ENCODE measurements at regions not wholly inside any gene's neighbourhood (a gene's known extent, or its start where the extent isn't known, plus 50 kb on each side); places are given as distances from the start of the nearest gene placed in this dataset.

DNA sequence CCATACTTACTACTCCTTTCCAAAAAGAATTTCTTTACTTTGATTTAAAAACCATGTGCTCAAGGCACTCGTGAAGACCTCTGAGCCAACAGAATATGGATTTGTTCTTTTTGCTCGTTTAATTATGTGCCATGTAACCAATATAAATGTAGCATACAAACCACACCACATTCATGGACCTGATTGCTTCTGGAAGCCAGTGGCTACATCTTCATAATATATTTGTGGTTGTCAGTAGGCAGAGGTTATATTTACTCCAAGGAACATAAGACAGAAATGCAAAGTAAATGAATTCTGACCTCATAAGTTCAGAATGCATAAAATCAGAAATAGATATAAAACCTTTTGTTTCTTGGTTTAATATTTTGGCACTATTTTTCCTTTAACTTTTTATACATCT lies 373.0 kb downstream of the HDGFL1 start:
- DNase-seq (ENCODE audit: low spot score), result no peak

DNA sequence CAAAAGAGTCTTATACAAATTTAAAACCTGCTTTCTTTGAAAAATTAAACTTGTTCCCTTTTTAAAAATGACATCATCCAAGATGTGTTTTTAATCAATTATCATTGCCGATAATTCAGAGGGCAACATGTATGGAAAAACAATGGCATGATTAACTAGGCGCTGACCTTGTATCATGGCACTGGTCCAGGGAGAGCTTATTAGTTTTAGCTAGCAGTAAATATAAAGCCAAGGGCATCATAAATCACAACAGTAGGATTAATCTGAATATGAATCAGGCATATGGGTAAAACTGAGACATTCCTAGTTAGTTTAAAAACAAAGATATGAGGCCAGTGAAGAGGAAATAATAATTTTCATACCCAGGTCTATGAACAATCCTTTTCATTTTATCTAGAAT lies 374.0 kb downstream of the HDGFL1 start:
- no peak for DNase-seq (ENCODE audit: low spot score)

DNA sequence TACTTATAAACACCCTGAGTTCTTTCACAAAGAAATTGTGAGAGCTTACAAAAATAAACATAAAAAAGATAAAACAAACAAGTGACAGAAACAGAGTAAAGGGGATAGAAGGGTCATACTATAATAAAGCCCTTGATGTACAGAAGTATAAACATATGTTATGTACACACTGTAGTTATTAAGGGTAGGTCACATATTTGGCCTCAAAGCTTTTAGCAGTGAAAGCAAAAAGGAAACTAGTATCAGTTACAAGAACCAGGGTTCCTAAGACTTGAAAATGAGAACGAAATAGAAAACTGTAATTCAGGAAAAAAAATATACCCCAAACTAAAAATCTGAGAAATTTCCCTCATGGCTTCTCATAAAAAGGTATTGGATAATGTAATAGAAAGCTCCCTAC lies 380.6 kb downstream of the HDGFL1 start:
- DNase-seq (ENCODE audit: low spot score), result no peak

DNA sequence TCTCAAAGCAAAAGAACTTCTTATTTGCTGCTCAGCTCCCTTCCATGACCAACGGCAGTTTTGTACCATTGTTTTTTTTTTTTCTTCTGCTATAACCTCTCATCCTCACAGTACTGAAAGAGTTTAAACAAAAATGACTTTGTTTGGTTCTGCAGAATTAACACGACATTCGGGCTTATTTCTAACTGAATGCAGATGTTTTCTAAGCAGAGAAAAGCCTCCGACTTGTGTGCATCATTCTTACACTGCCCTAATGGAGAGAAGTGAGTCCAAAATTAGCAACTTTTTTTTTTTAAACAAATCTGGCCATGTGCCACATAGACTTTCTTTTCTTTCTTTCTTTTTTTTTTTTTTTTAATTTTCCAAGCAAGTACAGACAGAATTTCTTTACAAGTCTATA lies 382.7 kb downstream of the HDGFL1 start:
- DNase-seq (ENCODE audit: low spot score), result no peak

DNA sequence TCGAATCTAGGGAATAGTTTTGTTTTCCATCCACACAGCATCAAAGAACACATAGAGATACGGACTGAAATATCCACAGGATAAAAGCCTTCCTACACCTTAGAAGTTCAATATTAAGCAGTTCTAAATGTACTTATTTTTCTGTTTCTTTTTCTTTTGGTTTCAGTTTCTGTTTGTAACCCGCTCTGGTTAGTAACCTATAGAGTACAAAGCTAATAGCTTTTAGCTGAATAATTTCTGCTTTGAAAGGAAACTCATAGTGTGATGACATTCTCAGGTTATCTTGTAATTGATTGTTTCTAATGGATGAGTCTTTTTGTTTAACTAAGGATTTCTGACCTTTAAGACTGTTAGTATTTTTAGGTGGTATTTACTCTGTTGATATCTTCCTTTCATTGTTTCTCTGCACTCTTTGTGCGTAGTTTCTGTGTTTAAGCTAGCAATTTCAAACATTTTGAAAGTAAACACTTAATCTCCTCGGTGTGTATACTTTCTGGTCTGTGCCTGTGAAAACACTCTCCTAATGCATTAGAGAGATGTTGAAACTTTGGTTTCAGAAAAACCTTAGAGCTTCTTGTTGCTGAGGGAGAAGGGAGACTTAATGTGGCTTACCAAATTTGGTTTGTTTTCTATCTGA lies 385.5 kb downstream of the HDGFL1 start:
- peak; percentile 18 for DNase-seq (ENCODE audit: low spot score)

DNA sequence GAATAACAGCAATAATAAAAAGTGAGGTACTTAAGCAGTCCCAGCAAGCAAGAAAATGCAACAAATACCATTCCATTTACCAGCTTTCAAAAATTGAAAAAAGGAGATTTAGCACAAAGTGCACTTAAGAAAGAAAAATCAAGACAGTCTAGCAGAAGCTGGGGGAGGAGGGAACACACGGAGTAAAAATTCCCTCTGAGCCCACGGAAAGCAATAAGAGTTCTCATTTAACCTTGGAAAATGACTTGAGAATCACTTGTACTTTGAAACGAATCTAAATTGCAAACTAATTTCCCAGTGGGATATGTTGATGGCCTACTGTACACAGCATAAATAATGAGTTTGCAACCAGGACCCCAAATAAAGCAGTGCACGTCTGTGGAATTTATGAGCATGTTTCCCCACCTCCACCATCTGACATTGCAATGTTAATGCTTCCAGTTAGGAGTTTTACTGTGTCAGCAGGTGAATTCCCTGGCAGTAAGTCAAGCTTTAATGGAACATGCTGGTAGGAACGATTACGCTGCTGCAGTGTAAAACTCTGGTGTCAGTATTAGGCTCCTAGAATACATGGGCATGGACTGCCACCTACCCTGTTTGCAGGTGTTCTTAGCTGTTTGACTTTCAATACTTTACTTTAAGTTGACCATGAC lies 386.8 kb downstream of the HDGFL1 start:
- DNase-seq (ENCODE audit: low spot score), result no peak

DNA sequence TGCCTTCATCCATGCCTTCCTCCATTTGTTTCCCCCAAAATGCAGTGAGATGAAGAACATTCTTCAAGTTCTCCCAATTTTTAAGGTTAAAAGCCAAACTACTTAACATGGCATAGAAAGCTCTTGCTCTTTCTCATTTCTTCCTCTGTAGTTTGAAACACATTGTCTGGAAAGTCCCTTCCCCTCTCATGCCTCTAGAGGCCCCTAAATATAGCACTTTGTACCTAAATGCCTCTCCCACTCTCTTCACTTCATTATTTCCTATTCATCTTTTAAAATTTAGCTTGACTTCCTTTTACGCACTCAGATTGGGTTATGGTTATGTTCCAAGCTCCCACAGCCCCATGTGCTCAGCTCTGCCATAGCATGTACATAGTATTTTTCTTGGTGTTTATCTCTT lies 389.3 kb downstream of the HDGFL1 start:
- DNase-seq (ENCODE audit: low spot score), result no peak

DNA sequence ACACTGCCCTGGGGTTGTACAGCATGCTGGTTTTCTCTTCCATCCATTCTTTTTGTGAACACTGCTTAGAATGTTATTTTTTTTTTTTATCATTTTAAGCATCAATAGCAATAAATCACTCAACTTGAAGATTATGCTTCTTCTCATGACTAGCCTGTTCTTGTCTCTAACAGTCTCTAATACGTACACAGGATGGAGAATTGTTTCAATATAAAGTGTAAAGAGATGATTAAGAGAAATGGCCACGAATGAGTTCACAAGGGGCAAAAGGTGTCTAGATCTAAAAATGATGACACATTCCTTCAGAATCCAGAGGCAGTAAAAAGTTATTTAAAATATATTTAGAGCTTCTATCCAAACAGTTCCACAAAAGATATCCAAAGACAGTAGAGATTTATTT lies 390.2 kb downstream of the HDGFL1 start:
- DNase-seq (ENCODE audit: low spot score), result no peak

DNA sequence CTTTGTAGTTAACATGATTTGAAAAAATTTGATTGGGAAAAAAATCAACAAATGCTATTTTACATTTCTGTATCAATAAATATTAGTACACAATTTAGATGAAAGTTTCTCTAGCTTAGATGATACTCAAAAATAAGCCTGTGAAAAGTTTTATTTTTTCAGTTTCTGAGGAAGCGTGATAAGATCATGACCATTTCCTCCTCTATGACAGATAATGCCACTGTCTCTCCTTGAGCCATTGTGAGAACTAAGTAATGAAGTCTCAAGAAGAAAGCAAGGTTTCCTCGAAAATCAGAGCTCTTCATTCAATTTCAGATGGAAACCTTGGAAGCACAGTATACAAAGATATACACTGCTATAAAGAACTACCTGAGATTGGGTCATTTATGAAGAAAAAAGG lies 395.0 kb downstream of the HDGFL1 start:
- no peak for DNase-seq (ENCODE audit: low spot score)

DNA sequence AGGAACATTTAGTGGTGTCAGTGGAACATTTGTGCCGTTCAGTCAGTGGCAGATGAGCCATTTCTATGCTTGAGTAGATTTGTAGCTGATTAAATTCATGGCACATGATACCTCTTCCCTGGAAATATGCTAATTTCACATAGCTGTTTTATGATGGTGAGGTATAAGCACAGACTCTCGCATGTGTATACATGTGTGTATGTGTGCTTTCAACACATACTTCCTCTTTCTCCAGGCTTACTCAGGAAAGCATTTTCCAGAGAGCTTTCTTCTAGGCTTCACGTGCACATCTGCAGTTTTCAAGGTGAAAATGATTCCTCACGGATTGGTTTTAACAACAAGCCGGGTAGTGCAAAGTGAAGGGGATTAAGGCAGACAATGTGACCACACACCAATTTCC lies 396.5 kb downstream of the HDGFL1 start:
- DNase-seq (ENCODE audit: low spot score), result no peak

DNA sequence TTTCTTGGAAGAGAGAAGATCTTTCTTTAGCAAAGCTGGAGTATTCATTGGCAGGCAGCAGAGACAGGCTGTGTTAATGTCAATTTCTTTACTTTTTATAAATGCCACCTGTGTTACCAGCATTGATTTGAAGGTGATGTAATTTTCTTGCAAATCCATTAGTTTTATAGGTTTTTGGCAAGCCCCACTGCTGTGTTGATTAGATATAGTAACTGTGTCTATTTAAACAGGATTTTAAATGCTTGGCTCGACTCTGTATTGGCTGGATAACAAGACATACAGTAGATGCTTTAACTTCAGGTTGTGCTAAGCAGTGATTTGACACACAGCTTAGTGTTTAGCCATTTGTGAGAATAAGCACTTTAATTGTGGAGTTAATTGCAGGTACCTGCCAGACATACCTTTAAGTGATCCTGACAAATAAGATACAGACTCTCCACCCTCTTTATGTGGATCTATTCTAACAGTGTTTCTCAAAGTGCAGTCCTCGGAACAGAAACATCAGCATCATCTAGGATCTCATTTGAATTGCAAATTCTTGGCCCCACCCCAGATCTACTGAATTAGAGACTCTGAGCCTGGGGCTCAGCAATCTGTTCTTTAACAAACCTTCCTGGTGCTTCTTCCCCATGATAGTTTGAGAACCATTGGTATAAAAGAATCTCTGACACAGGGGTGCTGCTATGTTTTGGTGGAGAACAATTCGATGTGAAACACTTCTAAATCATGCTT lies 397.5 kb downstream of the HDGFL1 start:
- no peak for DNase-seq (ENCODE audit: low spot score)

DNA sequence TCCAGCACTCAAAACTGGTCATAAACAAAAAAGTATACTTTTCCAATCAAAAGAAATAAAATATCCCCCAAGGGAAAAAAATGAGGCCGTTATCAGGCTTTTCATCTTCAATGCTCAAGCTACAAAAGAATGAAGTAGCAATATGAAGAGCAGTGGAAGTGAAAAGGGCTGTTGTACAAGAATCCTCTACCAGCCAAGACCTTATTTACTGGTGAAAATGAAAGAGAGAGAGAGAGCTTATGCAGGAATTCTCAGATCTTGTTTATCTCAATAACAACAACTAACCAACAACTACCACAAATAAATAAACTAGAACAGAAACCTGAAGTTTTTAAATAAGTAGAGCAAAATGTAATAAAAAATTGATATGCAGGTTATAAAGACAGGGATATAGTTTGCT lies 400.6 kb downstream of the HDGFL1 start:
- no peak for DNase-seq (ENCODE audit: low spot score)

DNA sequence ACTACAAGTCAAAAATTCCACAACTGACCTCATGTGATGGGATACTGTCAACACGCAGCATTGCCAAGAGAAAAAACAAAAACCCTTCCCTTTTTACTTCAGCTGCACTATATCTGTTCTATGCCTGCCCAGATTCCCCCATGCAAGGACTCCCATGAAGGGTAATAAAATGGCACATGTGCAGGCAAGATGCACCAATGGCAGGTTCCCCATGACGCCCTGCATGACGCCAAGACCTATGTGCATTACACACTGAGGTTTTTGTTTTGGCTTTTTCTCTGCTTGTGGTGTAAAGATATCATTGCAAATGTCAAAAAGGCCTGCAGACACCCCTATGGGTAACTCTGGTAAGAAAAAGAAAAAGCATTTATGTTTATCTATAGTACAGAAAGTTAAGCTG lies 403.4 kb downstream of the HDGFL1 start:
- no peak for DNase-seq (ENCODE audit: low spot score)

DNA sequence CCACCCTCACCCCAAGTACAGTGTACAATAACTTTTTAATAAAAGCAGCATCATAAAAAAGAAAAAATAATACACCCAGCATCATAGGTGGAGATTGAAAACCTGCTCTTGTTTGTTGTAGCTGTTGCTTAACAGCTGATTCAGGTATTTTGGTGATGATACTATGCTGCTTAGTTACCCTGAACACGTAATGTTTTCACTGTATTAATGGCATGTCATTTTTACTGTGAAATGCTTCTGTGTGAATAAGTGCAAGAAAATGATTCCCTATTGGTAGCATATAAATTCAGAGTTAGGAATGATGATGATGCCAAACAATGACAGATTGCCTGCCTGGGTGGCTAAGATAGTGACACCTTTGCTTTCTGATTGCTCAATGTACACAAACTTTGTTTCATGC lies 405.7 kb downstream of the HDGFL1 start:
- no peak for DNase-seq (ENCODE audit: low spot score)

DNA sequence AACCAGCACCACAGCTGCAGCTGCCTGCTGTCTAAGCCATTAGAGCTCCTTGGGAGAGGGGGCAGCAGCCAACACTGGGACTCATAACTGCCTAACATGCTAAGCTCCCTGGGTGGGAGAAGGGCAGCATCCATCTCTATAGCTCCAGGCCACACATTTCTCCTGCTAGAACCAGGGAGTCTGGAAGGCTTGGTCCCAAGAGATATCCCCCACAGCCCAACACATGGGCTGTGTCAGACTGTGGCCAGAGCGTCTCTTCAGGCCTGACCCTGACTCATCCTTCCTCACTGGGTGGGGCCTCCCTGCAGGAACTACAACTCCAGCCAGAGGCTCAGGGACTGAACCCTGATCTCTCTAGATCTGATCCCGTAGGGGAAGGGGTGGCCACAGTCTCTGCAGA lies 411.1 kb downstream of the HDGFL1 start:
- DNase-seq (ENCODE audit: low spot score), result no peak

DNA sequence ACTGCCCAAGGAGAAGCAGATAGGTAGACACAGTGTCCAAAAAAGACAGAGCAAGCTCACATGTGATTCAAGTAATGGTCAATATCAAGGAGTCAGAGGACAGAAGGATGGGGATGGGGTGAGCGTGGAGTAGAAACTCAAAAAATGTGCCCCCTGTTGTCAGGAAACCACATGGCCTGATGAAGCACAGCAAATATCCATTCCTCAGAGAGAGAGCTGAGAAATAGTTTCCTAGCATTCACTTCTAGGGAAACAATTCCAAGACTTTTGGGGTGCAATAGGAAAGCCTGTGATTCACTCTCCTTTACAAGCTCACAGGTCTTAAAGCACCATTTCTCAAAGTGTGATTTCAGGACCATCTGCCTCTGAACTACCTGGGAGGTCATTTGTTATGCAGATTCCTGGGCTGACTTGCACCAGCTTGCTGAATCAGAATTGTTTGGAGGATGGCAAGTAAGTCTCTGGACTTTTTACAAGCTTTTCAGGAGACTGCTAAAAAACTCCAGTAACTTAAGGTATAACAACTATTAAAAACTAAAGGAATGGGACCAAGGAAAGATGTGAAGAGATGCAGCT lies 432.8 kb downstream of the HDGFL1 start:
- no peak for DNase-seq (ENCODE audit: low spot score)

DNA sequence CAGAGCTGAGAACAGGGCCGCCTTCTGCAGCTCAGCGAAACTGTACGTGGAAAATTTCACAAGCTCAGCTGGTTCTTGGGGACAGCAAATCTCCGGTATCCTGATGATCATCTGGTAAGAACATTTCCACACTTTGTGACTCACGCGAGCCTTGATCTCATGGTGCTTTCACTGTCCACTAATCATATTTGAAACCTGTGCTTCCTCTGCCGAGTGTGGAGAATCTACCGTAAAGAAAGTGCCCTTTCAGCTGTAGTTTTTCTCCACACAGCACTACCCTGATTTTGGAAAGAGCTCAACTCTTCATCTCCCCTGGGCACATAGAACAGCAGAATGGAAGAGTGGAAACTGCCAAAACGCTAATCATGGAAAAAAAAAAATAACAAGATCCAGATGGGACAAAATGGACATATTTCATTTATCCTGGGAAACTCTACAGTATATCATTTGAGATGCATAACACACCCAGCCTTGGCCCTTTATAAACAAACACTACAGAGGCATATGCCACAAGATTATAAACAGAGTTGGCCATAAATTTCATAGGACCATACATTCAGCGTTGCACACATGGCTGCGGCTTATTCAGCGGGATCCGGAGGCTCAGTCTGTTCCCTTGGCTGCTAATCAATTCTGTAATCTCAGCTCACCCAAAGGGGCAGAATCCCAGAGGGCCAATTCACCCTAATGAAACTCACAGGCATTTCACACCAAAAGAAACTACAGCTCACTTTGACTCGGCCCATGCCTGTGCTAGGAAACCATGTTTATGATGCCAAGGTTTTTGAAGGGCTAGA lies 434.5 kb downstream of the HDGFL1 start:
- DNase-seq (ENCODE audit: low spot score), result no peak

DNA sequence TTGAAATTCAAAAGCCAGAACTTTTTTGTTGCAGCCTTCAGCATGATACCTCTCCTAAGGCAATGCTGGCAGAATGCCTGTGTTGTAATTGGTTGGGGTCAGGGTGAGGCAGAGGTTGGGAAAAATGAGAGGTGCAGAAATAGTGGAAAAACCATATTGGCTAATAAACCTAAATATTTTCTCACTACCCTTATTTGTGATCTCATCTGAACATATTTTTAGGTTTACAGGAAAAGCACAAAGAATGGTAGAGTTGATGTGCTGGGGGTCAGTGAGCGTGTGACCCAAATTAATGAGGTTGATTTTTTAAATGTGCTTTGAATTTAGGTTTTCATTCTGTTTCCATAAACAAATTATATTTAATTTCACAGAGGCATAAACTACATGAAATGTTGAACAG lies 437.3 kb downstream of the HDGFL1 start:
- no peak for DNase-seq (ENCODE audit: low spot score)

DNA sequence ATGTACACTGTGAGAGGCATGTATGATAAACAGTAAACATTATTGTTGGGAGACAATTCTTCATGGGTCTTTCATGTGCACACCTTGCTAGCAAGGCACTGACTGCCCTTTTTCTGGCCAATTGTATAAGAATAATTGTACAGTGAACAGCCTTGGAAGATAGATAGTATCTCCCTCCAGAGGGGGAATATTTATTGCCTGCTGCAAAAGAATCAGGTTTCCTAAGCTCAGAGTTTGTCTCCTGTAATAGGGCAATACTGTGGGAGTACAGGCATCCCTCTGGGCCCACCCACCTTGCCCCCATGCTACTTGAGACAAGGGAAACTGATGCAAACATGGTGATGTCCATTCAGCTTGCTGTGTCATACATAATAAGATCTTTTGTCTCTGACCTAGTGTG lies 442.2 kb downstream of the HDGFL1 start:
- DNase-seq (ENCODE audit: low spot score), result no peak

DNA sequence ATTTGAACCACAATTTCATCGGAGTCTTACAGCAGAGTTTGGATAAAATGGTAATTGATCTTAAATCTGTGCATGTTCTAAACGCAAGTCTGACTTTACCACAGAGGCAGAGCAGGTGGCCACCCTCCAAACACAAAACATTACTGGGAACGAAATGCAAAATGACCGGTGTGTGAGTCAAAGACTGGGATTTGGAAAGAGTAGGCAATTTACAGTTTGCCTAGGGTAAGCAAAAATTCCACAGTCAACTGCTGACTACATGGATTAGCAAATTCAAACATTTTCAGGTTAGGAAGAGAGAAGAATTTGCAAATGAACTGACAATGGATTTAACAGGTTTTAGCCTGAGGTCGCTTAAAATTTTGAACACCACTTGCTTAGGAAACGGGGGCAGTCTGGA lies 444.4 kb downstream of the HDGFL1 start:
- DNase-seq (ENCODE audit: low spot score), result no peak

DNA sequence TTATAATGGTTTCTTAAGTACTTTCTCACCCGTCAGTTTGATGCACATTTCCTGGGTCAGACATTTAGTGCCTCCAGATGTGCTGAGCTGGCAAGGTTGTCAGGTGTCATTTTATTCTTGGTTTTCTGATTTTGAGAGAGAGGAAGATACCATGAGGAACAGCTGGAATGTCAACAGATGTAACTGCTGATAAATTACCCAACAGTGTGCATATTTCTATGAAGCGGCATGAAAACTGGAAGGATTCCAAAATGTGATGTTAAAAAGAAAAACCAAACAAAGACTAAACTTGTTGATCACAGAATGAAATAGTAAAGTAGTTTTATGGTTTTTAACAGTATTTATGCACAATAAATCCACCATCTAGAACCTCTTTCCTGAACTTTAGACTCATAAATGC lies 447.3 kb downstream of the HDGFL1 start:
- DNase-seq (ENCODE audit: low spot score), result no peak

DNA sequence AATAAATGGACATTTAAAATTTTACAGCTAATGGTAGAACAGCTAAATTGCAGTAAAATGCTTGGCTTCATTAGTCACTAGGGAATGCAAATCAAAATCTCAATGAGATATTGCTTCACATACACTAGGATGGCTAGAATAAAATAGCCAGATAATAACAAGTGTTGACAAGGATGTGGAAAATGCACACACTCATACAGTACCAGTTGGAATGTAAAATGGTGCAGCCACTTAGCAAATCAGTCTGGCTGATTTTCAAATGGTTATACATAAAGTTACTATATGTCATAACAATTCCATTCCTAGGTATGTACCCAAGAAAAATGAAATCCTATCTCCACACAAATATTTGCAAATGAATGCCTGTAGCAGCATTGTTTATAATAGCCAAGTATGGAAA lies 452.1 kb downstream of the HDGFL1 start:
- DNase-seq (ENCODE audit: low spot score), result no peak

DNA sequence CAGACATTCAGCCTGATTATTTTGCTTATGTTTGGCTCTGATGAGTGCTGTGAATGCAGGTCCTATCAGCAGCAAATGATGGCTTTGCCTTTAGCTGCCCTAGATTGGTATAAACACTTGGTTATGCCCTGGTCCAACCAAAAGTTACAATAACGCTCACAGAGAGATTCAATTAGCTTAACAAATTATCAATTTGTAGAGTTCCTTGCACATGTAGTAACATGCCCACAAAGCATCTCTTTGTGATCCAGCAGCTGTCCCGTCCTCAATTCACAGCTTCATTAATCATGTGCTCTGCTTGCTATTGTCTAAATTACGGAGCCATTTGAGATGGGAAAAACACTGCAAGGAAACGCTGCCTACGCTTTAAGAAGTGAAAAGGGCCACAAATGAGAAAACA lies 457.9 kb downstream of the HDGFL1 start:
- DNase-seq (ENCODE audit: low spot score), result no peak

Measured in kidney capillary endothelial cell (primary cell).